H9 (cell line): ENCODE measurements at regions not wholly inside any gene's neighbourhood (a gene's known extent, or its start where the extent isn't known, plus 50 kb on each side); places are given as distances from the start of the nearest gene placed in this dataset.

ENCODE experiments used
- DNase-seq: peaks from one replicate; pipeline ENCODE4 v3.0.0-alpha.2; 2017
- H2AFZ ChIP-seq: one replicate; pipeline ENCODE4 v1.6.1; 2013; ENCODE audit warnings: mild to moderate bottlenecking, low read length, control low read depth, moderate library complexity
- H2AK5ac ChIP-seq: 2 replicates; pipeline ENCODE4 v1.6.1; 2013; ENCODE audit warnings: low read length, control low read depth, mixed read lengths; ENCODE audit not compliant: insufficient read length
- H2BK120ac ChIP-seq: one replicate; pipeline ENCODE4 v1.6.1; 2013; ENCODE audit warnings: low read depth, mild to moderate bottlenecking, low read length, control low read depth, inconsistent platforms; ENCODE audit not compliant: poor library complexity, severe bottlenecking
- H2BK12ac ChIP-seq: 2 replicates; pipeline ENCODE4 v1.6.1; 2013; ENCODE audit warnings: low read length, control low read depth, mixed read lengths, low read depth; ENCODE audit not compliant: insufficient read length
- H2BK15ac ChIP-seq: 2 replicates; pipeline ENCODE4 v1.6.1; 2013; ENCODE audit warnings: low read depth, low read length, control low read depth
- H2BK20ac ChIP-seq: one replicate; pipeline ENCODE4 v1.6.1; 2013; ENCODE audit warnings: low read depth, mild to moderate bottlenecking, low read length, control low read depth, inconsistent platforms; ENCODE audit not compliant: poor library complexity, severe bottlenecking
- H2BK5ac ChIP-seq: 2 replicates; pipeline ENCODE4 v1.6.1; 2013; ENCODE audit warnings: low read length, control low read depth, mixed read lengths; ENCODE audit not compliant: insufficient read length
- H3K14ac ChIP-seq: 2 replicates; pipeline ENCODE4 v1.6.1; 2013; ENCODE audit warnings: low read length, control low read depth; ENCODE audit not compliant: insufficient read depth
- H3K18ac ChIP-seq: 2 replicates; pipeline ENCODE4 v1.6.1; 2013; ENCODE audit warnings: low read depth, mild to moderate bottlenecking, mixed read lengths, low read length, control low read depth; ENCODE audit not compliant: insufficient read length
- H3K23ac ChIP-seq: 2 replicates; pipeline ENCODE4 v1.6.1; 2013; ENCODE audit warnings: low read length, control low read depth, mixed read lengths, low read depth; ENCODE audit not compliant: insufficient read length
- H3K23me2 ChIP-seq: 2 replicates; pipeline ENCODE4 v1.6.1; 2013; ENCODE audit warnings: low read depth, mild to moderate bottlenecking, mixed read lengths, low read length, control low read depth; ENCODE audit not compliant: insufficient read length, poor library complexity, severe bottlenecking
- H3K27ac ChIP-seq: 2 replicates; pipeline ENCODE4 v1.5.1; 2013; ENCODE audit warnings: low read length, control low read depth, mixed read lengths, low read depth; ENCODE audit not compliant: insufficient read length
- H3K27me3 ChIP-seq: 2 replicates; pipeline ENCODE4 v1.6.1; 2013; ENCODE audit warnings: low read length, control low read depth, inconsistent platforms; ENCODE audit not compliant: insufficient read depth
- H3K4ac ChIP-seq: 2 replicates; pipeline ENCODE4 v1.6.1; 2013; ENCODE audit warnings: low read depth, mild to moderate bottlenecking, control low read depth, inconsistent platforms, low read length, moderate library complexity
- H3K4me1 ChIP-seq: 2 replicates; pipeline ENCODE4 v1.6.1; 2013; ENCODE audit warnings: low read length, control low read depth, inconsistent platforms; ENCODE audit not compliant: insufficient read depth
- H3K4me2 ChIP-seq: 2 replicates; pipeline ENCODE4 v1.6.1; 2013; ENCODE audit warnings: low read length, control low read depth, mixed read lengths; ENCODE audit not compliant: insufficient read length, insufficient read depth
- H3K56ac ChIP-seq: 2 replicates; pipeline ENCODE4 v1.6.1; 2013; ENCODE audit warnings: low read depth, mild to moderate bottlenecking, mixed read lengths, low read length, control low read depth; ENCODE audit not compliant: insufficient read length
- H3K79me1 ChIP-seq: 2 replicates; pipeline ENCODE4 v1.6.1; 2013; ENCODE audit warnings: low read depth, mild to moderate bottlenecking, moderate library complexity, low read length, control low read depth, inconsistent platforms; ENCODE audit not compliant: insufficient read depth, poor library complexity, severe bottlenecking
- H3K79me2 ChIP-seq: 2 replicates; pipeline ENCODE4 v1.6.1; 2013; ENCODE audit warnings: low read length, control low read depth, inconsistent platforms; ENCODE audit not compliant: insufficient read depth
- H3K9ac ChIP-seq: 2 replicates; pipeline ENCODE4 v1.6.1; 2013; ENCODE audit warnings: low read length, control low read depth, mixed read lengths; ENCODE audit not compliant: insufficient read length; ENCODE audit errors: extremely low read depth
- H3K9me3 ChIP-seq: one replicate; pipeline ENCODE4 v1.6.1; 2013; ENCODE audit warnings: low read depth, low read length, inconsistent platforms; ENCODE audit not compliant: control insufficient read depth
- H3T11ph ChIP-seq: one replicate; pipeline ENCODE4 v1.6.1; 2013; ENCODE audit warnings: mild to moderate bottlenecking, low read length, control low read depth, inconsistent platforms
- H4K20me1 ChIP-seq: one replicate; pipeline ENCODE4 v1.6.1; 2013; ENCODE audit not compliant: control insufficient read depth, insufficient read length, insufficient read depth
- H4K5ac ChIP-seq: 2 replicates; pipeline ENCODE4 v1.6.1; 2013; ENCODE audit warnings: low read depth, mild to moderate bottlenecking, mixed read lengths, low read length, control low read depth; ENCODE audit not compliant: insufficient read length
- H4K8ac ChIP-seq: replicated peaks from 2 replicates; pipeline ENCODE4 v1.6.1; 2013; ENCODE audit warnings: low read length, control low read depth, mixed read lengths, low read depth; ENCODE audit not compliant: insufficient read length
- H4K91ac ChIP-seq: 2 replicates; pipeline ENCODE4 v1.6.1; 2013; ENCODE audit warnings: low read depth, mild to moderate bottlenecking, moderate library complexity, mixed read lengths, low read length, control low read depth; ENCODE audit not compliant: insufficient read length
- H3K27ac Mint-ChIP-seq, 3 experiments: 2 replicates in 2 of 3; 3 replicates in 1 of 3; pipeline ENCODE4 v1.8.0; 2020 to 2021; ENCODE audit warnings: mixed read lengths in 3 of 3, mild to moderate bottlenecking in 1 of 3, moderate library complexity in 1 of 3
- H3K27me3 Mint-ChIP-seq: 2 replicates; pipeline ENCODE4 v1.8.0; 2021; ENCODE audit warnings: low read depth, mild to moderate bottlenecking, moderate library complexity, mixed read lengths
- H3K36me3 Mint-ChIP-seq, 3 experiments: 2 replicates in 2 of 3; 3 replicates in 1 of 3; pipeline ENCODE4 v1.8.0; 2020 to 2021; ENCODE audit warnings: low read depth in 3 of 3, mixed read lengths in 3 of 3; ENCODE audit not compliant: insufficient read depth in 1 of 3
- H3K4me1 Mint-ChIP-seq, 2 experiments: 2 replicates each; pipeline ENCODE4 v1.8.0; 2020; ENCODE audit warnings: mixed read lengths in 2 of 2
- H3K4me3 Mint-ChIP-seq, 2 experiments: 2 replicates in 1 of 2; 3 replicates in 1 of 2; pipeline ENCODE4 v1.8.0; 2020 to 2021; ENCODE audit warnings: mild to moderate bottlenecking in 2 of 2, mixed read lengths in 2 of 2, moderate library complexity in 1 of 2
- H3K9me3 Mint-ChIP-seq, 2 experiments: 2 replicates in 1 of 2; 3 replicates in 1 of 2; pipeline ENCODE4 v1.8.0; 2020; ENCODE audit warnings: mild to moderate bottlenecking in 2 of 2, mixed read lengths in 2 of 2, moderate library complexity in 1 of 2
- CTCF ChIP-seq: fragments of 200-600 bp; sonication (generic); conservative IDR thresholded peaks from 3 replicates; pipeline ENCODE4 v1.8.0; 2021; ENCODE audit warnings: antibody characterized with exemption, mild to moderate bottlenecking
- whole genome bisulfite sequencing: extraction: QIAGEN DNeasy Blood & Tissue Kit; methylation state at CpG from one replicate; pipeline ENCODE4 v1.1.7; 2013; ENCODE audit warnings: missing lambda C conversion rate, low lambda C conversion rate, mixed read lengths; ENCODE audit not compliant: insufficient read length; ENCODE audit errors: extremely low coverage; 5-methylcytosine and 5-hydroxymethylcytosine counted together

GRCh38 chr4:131430302-131430701 is 1718.8 kb upstream of the PCDH10 start:
- DNase-seq, result no peak
- H2BK5ac ChIP-seq, result no peak overlapping the region
- H3K9me3 Mint-ChIP-seq, result peaks cover 8 to 11% of the 10 kb centered on the region in 2 experiments; a peak in 4 of 5 replicates
- H4K20me1 ChIP-seq, result no peaks in the 10 kb centered on the region
- H3K79me1 ChIP-seq, result no peaks in the 10 kb centered on the region
- H3T11ph ChIP-seq, result no peak overlapping the region
- peak; percentile 43; the same call in 2 of the 3 replicates for TF ChIP-seq CTCF
- no peak overlapping the region for H3K4ac ChIP-seq
- H3K79me2 ChIP-seq, result no peaks in the 10 kb centered on the region
- H3K23me2 ChIP-seq, result no peaks in the 10 kb centered on the region
- H3K18ac ChIP-seq, result no peak overlapping the region
- peaks cover 2 to 12% (median 8%) of the 10 kb centered on the region in 3 experiments; a peak in 4 of 7 replicates for H3K36me3 Mint-ChIP-seq
- no peak overlapping the region for H2AFZ ChIP-seq
- H3K23ac ChIP-seq, result no peak overlapping the region
- H2BK20ac ChIP-seq, result no peak overlapping the region
- no peak overlapping the region for H4K8ac ChIP-seq
- no peak overlapping the region for H2BK120ac ChIP-seq
- H3K27ac Mint-ChIP-seq, result no peak overlapping the region
- H3K27me3 ChIP-seq, result no peaks in the 10 kb centered on the region
- H4K91ac ChIP-seq, result no peak overlapping the region
- H3K56ac ChIP-seq, result no peak overlapping the region
- no peak overlapping the region for H3K14ac ChIP-seq
- no peak overlapping the region for H4K5ac ChIP-seq
- H3K9me3 ChIP-seq, result no peaks in the 10 kb centered on the region
- no CpG with 5 or more reads among the region's 3 CpGs for WGBS
- H3K4me1 Mint-ChIP-seq, result peaks cover 9 to 17% of the 10 kb centered on the region in 2 experiments
- no peaks in the 10 kb centered on the region for H3K27me3 Mint-ChIP-seq
- H3K4me3 Mint-ChIP-seq, result no peak overlapping the region
- no peak overlapping the region for H2BK12ac ChIP-seq
- H3K4me2 ChIP-seq, result no peak overlapping the region
- H3K4me1 ChIP-seq, result no peaks in the 10 kb centered on the region
- H2BK15ac ChIP-seq, result no peak overlapping the region
- H2AK5ac ChIP-seq, result no peak overlapping the region
- no peak overlapping the region for H3K27ac ChIP-seq
- no peak overlapping the region for H3K9ac ChIP-seq
